OCI-LY1 (cell line): ENCODE measurements at regions not wholly inside any gene's neighbourhood (a gene's known extent, or its start where the extent isn't known, plus 50 kb on each side); places are given as distances from the start of the nearest gene placed in this dataset.

Experiments used
- H2AFZ ChIP-seq: fragments of 200-600 bp; sonication (generic), shearing (Covaris generic); 2 replicates; pipeline ENCODE4 v1.6.0; 2014; ENCODE audit warnings: antibody characterized with exemption, mild to moderate bottlenecking, low read length
- H3F3A ChIP-seq: fragments of 200-600 bp; sonication (generic), shearing (Covaris generic); 2 replicates; pipeline ENCODE4 v1.6.0; 2014; ENCODE audit warnings: mild to moderate bottlenecking, antibody characterized with exemption, low read length, moderate library complexity; ENCODE audit not compliant: insufficient read depth
- H3K27ac ChIP-seq: fragments of 200-600 bp; sonication (generic); 2 replicates; pipeline ENCODE4 v1.5.1; 2014; ENCODE audit warnings: low read length, mixed run types, mild to moderate bottlenecking, low read depth; ENCODE audit not compliant: poor library complexity, severe bottlenecking
- H3K27me3 ChIP-seq: fragments of 200-600 bp; sonication (generic); 2 replicates; pipeline ENCODE4 v1.6.0; 2014; ENCODE audit warnings: antibody characterized with exemption, mild to moderate bottlenecking, low read length, moderate library complexity; ENCODE audit not compliant: insufficient read depth
- H3K36me3 ChIP-seq: fragments of 200-600 bp; sonication (generic); 2 replicates; pipeline ENCODE4 v1.6.1; 2014; ENCODE audit warnings: mild to moderate bottlenecking, antibody characterized with exemption, low read length, moderate library complexity, mixed read lengths; ENCODE audit not compliant: insufficient read depth
- H3K4me1 ChIP-seq: fragments of 200-600 bp; sonication (generic); 2 replicates; pipeline ENCODE4 v1.5.1; 2014; ENCODE audit warnings: mild to moderate bottlenecking, low read length, moderate library complexity; ENCODE audit not compliant: insufficient read depth, severe bottlenecking
- H3K4me2 ChIP-seq: fragments of 200-600 bp; sonication (generic), shearing (Covaris generic); 2 replicates; pipeline ENCODE4 v1.6.1; 2014; ENCODE audit warnings: low read length
- H3K4me3 ChIP-seq: fragments of 200-600 bp; sonication (generic); 2 replicates; pipeline ENCODE4 v1.5.1; 2014; ENCODE audit warnings: low read length, low read depth, mild to moderate bottlenecking, mixed read lengths; ENCODE audit not compliant: poor library complexity, severe bottlenecking
- H3K79me2 ChIP-seq: fragments of 200-600 bp; shearing (Covaris generic); 2 replicates; pipeline ENCODE4 v1.6.1; 2016; ENCODE audit warnings: mixed run types, low read length, mixed read lengths; ENCODE audit not compliant: insufficient read depth
- H3K9ac ChIP-seq: fragments of 200-600 bp; sonication (generic), shearing (Covaris generic); 2 replicates; pipeline ENCODE4 v1.6.1; 2014; ENCODE audit warnings: mild to moderate bottlenecking, low read length, mixed read lengths
- H3K9me2 ChIP-seq: fragments of 200-600 bp; sonication (generic), shearing (Covaris generic); 2 replicates; pipeline ENCODE4 v1.6.1; 2014; ENCODE audit warnings: low read depth, mild to moderate bottlenecking, low read length, mixed read lengths
- H3K9me3 ChIP-seq: fragments of 200-600 bp; shearing (Covaris generic); 2 replicates; pipeline ENCODE4 v1.6.1; 2014; ENCODE audit warnings: low read length, mixed read lengths
- H4K20me1 ChIP-seq: fragments of 200-600 bp; sonication (generic), shearing (Covaris generic); 2 replicates; pipeline ENCODE4 v1.6.0; 2016; ENCODE audit warnings: mild to moderate bottlenecking, low read length; ENCODE audit not compliant: insufficient read depth
- EZH2 ChIP-seq: fragments of 200-600 bp; sonication (generic), shearing (Covaris generic); IDR thresholded peaks from 2 replicates; pipeline ENCODE4 v1.8.0; 2017; ENCODE audit warnings: borderline replicate concordance, mixed run types, mild to moderate bottlenecking, antibody characterized with exemption, low read length, moderate library complexity, mixed read lengths
- TF ChIP-seq, protein P1 (sequence below): fragments of 200-600 bp; sonication (generic), shearing (Covaris generic); IDR thresholded peaks from 2 replicates; pipeline ENCODE4 v1.5.1; 2017; ENCODE audit warnings: mild to moderate bottlenecking, antibody characterized with exemption, low read length, moderate library complexity, mixed read lengths

DNA sequence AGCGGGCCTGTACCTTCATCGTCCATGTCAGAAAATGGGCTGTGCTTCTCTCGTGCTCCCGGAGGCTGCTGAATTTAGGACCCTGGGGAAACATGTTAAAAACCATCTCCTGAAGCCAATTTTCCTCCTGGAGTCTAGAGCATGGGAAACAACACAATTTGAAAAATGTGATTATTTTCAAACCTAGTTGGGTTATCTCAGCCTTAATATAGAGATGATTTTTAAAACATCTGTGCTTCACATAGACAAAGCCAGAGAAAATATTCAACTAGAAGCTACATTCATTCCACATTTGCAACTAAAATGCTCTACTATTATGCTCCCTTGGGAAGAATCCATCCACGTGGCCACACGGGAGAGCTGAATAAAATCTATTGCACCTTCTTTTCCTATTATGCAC is 225.9 kb upstream of the TMEM72 start:
- no peak overlapping the region for H3K4me2 ChIP-seq
- no peak overlapping the region for H3K9ac ChIP-seq
- H3K79me2 ChIP-seq, result no peaks in the 10 kb centered on the region
- H3K9me3 ChIP-seq, result no peaks in the 10 kb centered on the region
- H3F3A ChIP-seq, result no peaks in the 10 kb centered on the region
- no peaks in the 10 kb centered on the region for H3K36me3 ChIP-seq
- no peak overlapping the region for H3K27ac ChIP-seq
- no peaks in the 10 kb centered on the region for H4K20me1 ChIP-seq
- no peaks in the 10 kb centered on the region for H3K4me1 ChIP-seq
- no peak overlapping the region for H3K4me3 ChIP-seq
- no peaks in the 10 kb centered on the region for H3K9me2 ChIP-seq
- no peak overlapping the region for H2AFZ ChIP-seq
- no peaks in the 10 kb centered on the region for H3K27me3 ChIP-seq
- TF ChIP-seq, protein P1, sequence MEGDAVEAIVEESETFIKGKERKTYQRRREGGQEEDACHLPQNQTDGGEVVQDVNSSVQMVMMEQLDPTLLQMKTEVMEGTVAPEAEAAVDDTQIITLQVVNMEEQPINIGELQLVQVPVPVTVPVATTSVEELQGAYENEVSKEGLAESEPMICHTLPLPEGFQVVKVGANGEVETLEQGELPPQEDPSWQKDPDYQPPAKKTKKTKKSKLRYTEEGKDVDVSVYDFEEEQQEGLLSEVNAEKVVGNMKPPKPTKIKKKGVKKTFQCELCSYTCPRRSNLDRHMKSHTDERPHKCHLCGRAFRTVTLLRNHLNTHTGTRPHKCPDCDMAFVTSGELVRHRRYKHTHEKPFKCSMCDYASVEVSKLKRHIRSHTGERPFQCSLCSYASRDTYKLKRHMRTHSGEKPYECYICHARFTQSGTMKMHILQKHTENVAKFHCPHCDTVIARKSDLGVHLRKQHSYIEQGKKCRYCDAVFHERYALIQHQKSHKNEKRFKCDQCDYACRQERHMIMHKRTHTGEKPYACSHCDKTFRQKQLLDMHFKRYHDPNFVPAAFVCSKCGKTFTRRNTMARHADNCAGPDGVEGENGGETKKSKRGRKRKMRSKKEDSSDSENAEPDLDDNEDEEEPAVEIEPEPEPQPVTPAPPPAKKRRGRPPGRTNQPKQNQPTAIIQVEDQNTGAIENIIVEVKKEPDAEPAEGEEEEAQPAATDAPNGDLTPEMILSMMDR, result no peak
- no peak for TF ChIP-seq EZH2

DNA sequence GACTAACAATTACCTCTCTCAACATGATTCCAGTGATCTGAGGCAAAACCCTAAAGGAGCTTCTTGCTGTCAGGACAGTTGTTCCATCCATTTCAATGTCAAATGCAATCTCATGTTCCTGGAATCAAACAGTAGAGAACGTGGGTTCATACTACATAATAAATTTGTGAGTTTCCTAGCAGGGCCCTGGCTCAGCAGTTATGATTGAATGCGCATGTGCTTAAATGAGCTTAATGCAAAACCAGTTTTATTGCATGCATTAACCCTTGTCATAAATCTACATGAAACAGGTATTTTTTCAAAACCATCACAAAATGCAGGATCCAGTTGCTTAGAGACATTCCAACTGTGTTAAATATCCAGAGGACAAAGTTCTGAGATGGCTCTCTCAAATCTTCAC is 225.4 kb upstream of the TMEM72 start:
- TF ChIP-seq, protein P1, result no peak
- TF ChIP-seq EZH2, result no peak
- no peaks in the 10 kb centered on the region for H3K27me3 ChIP-seq

DNA sequence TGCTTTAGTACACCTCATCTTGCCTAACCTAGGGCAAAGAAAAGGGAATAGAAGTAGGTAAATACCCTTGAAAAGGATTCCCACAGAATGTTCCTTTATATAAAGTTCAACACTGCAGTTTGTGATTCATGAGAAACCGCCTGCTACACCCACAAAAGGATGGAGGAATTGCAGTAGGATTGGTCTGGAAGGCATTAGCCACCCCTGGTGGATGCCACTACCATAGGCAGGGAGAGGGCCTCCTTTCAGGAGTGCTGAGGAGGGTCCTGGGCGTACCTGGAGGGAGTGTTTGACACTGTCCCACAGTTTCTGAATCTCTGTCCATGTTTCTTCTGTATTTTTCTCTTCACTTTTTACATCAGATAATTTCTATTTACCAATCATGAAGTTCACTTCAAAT is 221.8 kb upstream of the TMEM72 start:
- Histone ChIP-seq H2AFZ (no peak overlapping the region), H3K4me1 (no peaks in the 10 kb centered on the region), H3K9me2 (no peaks in the 10 kb centered on the region), H3F3A (no peaks in the 10 kb centered on the region), H3K4me2 (no peak overlapping the region), H3K4me3 (no peak overlapping the region), H3K27me3 (no peaks in the 10 kb centered on the region), H3K36me3 (no peaks in the 10 kb centered on the region), H3K27ac (no peak overlapping the region), H3K79me2 (no peaks in the 10 kb centered on the region), H4K20me1 (no peaks in the 10 kb centered on the region), H3K9me3 (no peaks in the 10 kb centered on the region), H3K9ac (no peak overlapping the region)
- no peak for TF ChIP-seq EZH2
- TF ChIP-seq, protein P1, result no peak

More for the DNA sequence above, 225.4 kb upstream of the TMEM72 start:
- Histone ChIP-seq H3K4me3 (no peak overlapping the region), H3K9ac (no peak overlapping the region), H3K27ac (no peak overlapping the region), H2AFZ (no peak overlapping the region), H3K4me2 (no peak overlapping the region), H3K79me2 (no peaks in the 10 kb centered on the region), H3K36me3 (no peaks in the 10 kb centered on the region), H3K9me3 (no peaks in the 10 kb centered on the region), H3K4me1 (no peaks in the 10 kb centered on the region), H4K20me1 (no peaks in the 10 kb centered on the region), H3F3A (no peaks in the 10 kb centered on the region), H3K9me2 (no peaks in the 10 kb centered on the region)
